ENCODE measurements at regions not wholly inside any gene's neighbourhood (a gene's known extent, or its start where the extent isn't known, plus 50 kb on each side); places are given as distances from the start of the nearest gene placed in this dataset.

- TF ChIP-seq ZNF274 (IDR thresholded peaks at IDR 0.05; ENCODE audit: low read depth, low read length) (no peak), YY1 (IDR thresholded peaks at IDR 0.05; ENCODE audit: insufficient read depth, insufficient read length) (no peak)
Measured at GRCh38 chr5:116672203-116672602, 97.6 kb upstream of the SEMA6A start.

Data from NT2/D1 (cell line).